HG03066 (cell line): ENCODE measurements at regions not wholly inside any gene's neighbourhood (a gene's known extent, or its start where the extent isn't known, plus 50 kb on each side); places are given as distances from the start of the nearest gene placed in this dataset.

Source experiments
- ATAC-seq: cut with Tn5 transposase; IDR thresholded peaks from one replicate; pipeline ENCODE4 v1.9.1; 2021; ENCODE audit warnings: low read depth; ENCODE audit not compliant: unreplicated experiment

DNA sequence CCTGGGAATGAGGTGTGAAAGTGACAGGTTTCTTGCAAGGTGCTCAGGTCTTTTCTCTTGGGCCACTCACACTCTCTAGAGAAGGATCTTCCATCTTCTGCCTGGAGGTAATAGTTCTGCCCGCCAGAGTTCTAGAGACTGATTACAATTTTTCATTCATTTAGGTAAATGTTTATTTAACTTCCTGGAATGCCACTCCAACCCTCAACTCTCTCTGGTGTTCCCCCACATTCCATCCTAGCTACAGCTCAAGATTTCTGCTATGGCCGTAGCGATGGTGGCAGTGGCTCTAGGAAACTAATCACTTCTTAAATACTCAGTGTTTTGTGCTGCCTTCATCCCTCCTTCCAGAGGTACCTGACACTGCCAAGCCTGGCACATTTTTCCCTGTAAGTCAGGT lies 174.6 kb downstream of the WDR11 start:
- ATAC-seq = no peak

DNA sequence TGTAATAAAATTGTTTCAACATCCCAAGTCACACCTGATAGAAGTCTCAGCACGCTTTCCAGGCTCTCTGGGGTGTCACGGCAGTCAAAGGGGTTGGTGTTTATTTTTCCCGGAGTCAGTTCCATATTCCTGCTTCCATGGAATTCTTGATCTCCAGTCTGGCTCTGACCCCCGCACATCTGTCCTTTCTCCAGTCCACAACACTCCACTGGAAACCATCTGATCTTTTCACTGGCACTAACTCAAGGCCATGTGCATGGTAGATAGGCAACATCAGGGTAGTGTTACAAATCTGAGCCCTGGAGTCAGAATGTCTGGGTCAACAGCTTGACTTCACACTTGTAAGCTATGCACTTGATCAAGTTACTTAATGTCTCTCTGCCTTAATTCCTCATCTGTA lies 176.2 kb downstream of the WDR11 start:
- ATAC-seq = no peak

DNA sequence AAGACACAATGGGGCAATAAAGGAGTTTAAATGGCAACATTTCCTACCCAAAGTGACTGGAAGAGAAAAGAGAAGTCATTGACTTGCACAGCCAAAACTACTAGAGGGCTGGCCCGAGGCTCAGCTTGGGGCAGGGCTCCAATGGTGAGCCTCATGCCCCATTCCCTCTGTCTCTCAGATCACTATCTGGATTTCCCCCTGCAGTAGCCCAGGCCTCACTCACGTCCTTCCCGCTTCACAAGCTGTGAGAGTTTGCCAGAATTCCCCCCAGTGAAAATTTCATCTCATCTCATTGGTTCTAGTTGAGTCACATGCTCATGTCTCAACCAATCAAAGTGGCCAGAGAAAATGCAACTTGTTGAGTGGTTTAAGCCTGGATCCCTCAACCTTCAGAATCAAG lies 181.3 kb downstream of the WDR11 start:
- ATAC-seq = no peak

DNA sequence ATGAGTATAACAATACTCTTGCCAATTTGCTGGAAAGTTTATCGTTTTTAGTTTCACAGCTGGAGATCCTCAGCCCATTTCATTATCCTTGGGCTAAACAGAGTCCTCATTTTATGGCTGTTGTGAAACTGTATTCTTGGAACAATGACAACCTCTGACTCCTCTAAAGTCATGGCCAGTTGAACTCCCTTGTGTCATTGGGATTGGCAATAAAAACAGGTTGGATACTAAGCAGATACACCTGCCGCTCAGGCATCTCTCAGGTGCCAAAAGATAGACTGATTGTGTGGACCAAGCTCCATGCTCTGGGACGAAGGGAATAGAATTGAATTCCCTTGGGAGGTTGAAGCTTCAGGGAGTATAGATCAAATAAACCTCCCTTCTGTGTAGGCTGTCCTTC lies 182.2 kb downstream of the WDR11 start:
- no peak for ATAC-seq

DNA sequence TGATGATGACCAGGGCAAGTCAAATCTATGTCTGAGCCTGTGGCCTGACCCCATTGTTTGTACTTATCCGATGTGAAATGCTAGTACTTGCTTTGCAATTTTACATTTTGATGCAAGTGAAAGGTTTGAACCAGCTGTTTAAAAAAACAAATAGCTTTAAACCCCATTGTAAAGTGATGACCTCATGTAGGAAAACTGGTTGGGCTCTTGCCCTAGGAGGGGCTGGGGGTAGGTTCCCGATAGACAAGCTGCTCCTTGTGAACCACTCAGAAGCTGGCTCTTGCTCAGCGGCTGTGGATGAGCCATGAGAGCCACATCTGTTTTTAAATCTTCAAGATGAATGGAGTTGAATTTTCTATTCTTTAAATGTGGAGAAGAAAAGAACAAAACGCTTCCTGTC lies 185.3 kb downstream of the WDR11 start:
- ATAC-seq = no peak

DNA sequence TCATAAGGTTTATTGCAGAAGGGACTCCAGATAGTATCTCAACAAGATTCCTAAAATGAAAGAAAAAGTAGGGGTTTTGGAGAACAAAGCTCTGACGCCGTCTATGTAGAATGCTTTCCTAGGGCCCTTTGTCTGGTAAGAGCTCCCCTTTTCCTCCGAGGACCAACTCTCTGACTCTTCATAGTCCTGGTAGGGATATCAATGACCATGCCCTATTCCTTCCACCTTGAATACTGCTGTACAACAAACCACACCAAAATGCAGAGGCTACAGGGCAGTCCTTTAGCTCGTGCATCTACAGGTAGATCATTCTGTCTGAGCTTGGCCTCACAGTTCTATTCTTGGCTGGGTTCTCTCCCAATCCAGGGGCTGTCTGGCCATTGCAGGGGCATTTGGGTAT lies 190.3 kb downstream of the WDR11 start:
- ATAC-seq = no peak

DNA sequence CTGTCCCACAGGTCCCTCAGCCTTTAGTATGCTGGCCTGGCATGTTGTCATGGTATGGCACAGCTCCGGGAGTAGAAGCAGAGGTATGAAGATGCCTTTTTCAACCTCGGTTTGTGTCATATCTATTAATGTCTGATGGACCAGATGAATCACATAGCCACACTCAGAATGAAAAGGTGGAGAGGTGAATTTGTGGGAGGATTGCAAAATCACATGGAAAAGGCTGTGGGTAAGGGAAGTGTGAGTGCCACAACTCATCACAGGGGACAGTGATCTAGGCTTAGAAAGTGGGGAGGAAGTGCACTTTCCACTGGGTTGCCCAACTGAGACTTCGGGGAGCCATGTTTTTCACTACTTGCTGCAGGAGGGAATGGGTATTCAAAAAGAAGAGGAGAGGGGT lies 190.7 kb downstream of the WDR11 start:
- no peak for ATAC-seq

DNA sequence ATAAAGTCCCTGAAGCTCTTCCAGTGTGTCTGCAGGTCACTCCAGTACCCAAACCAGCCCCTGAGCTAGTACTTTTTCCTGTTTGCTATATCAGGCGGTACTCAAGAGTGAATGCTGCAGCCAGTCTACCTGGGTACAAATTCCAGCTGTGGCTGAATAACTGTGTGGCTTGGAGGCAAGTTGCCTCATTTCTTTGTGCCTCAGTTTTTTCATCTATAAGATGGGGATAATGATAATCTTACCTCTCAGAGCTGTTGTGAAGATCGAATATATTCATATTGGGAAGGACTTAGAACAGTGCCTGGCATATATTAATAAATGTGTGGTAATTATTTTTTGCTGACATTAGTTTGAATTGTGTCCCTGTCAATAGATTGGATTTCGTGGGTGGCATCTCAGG lies 191.2 kb downstream of the WDR11 start:
- ATAC-seq = no peak

DNA sequence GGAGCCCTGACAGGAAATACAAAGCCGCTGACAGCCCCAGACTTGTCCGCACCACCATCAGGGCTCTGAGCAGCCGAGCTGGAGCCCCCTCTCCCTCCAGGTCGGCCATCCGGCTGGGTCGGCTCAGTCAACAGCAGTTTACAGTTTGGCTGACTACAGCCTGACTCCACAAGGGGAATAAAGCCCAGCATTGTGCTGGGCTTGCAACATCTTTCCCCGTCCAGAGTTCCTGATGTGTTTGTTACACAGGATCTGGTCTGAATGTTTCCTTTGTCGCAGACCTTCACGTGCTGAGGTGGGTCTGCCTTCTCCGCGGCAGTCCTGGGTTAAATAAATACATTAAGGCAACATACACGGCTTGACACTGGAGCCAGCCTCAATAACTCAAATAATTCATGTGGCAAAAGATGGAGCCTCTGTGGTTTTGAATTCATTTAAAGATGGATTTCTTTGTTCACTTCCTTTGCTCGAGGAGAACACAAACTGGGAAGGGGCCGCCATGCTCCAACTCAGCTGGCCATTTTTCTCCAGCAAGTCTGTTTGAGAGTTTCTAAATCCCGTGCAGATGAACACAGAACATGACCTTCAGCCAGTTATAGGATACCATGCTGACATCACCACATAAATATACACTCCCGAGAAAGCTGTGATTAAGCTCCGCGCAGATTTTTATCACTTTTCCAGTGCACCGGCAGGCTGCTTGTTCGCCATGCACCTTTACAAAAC lies 192.1 kb downstream of the WDR11 start:
- no peak for ATAC-seq

DNA sequence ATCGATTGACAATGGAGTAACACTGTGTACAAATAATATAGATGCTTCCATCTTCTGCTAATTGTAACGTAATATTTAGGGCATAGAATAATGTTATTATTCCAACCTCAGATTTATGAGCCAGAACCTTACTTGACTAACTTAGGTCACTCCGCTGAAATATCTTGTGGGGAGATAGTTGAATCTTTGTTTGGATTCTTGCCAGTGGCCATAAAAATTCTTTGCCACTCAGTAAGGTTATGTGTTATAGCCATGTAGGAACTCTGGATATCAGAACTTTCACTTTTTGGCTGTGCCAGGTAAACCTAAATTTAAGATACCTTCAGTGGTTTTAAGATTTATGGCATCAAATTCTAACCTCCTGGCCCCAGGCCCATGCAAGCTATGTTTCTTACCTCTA lies 197.6 kb downstream of the WDR11 start:
- ATAC-seq = no peak

DNA sequence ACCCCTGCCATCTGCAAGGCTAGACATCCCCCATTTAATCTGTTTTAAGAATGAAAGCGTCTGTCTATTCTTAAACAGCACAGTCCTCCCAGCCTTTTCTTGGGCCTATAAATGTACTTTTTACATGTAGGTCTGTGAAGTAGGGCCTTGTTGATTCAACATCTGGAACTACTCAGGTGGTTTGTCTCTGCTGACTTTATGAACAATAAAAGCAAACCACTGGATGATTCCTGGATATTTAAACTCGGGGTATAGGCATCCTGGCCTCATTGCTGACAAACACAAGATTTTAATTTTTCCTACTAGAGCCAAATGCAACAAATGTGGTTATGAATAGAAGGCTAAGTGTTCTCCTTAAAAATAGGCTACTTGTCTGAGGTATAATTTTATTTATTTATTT lies 198.3 kb downstream of the WDR11 start:
- no peak for ATAC-seq

DNA sequence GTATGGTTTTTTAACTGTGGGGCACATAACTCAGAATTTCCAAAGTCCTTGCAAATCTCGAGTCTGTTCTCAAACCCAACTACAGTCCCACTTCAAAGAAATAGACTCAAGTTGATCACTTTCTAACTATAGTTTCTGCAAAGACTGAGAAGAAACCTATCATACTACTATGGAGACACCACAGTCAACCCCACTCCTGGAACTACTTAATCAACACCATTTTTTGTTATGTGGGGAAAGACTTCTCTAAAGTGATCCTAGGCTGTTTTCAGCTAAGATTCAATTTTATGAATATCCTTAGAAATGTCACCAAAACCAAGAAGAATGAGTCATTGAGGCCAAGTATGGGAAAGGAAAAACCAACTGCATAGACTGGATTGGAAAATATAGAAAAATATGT lies 198.8 kb downstream of the WDR11 start:
- ATAC-seq = no peak

DNA sequence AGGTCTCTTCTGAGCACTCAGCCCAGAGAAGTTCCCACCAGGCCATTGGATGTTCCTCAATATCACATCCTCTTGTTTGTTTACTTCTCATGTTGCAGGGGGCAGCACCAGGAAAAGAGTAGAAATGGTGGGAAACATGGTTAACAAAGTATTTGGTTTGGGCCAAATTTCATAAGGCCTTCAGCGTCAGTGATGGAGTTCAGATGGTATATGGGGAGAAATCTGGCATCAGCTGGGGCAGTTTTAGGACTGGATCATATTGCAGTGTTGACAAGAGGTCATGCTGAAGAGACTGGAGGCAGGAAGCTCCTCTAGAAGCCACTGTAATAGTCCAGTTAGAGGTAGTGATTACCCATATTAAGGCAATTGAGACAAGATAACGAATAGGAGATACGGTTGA lies 200.0 kb downstream of the WDR11 start:
- no peak for ATAC-seq

DNA sequence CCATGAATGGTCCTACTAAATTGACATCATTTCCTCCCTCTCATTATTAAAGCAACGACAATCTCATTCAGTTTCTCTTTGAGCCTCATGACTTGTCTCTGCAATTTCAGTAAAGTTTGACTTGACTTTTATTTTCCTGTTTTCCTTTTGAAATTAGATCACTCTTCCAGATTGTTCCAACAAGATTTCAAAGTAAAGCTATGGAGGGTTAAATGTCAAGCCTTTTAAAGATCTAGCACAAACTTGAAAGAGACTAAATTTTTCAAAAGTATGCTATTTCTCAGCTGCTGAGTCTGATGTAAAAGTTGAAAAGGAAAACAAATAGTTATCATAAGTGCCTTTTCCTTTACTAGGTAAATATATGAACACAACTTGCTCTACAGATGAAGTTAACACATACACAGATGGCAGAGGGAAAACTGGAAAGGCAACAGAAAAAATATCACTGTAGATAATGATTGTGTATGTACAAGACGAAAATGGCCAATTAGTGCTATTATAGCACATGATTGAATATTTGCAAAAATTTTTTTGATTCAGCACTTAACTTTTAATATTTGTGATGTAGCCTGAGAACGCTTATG lies 200.6 kb downstream of the WDR11 start:
- ATAC-seq = no peak

DNA sequence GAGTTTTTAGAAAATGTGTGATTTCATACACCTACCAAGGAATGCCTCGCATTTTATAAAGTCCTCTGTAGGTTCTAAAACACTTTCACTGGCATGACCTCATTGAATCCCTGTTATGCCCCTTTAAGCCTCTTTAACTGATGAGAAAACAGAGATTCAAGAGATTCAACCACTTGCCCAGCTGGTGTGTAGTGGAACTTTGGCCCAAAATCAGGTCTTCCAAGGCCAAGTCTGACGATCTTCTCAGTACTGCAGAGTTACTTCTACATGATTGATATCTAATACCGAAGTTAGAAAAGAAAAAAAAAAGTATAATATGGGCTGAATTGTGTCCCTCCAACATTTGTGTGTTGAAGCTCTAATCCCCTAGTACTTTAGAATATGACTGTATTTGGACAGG lies 202.0 kb downstream of the WDR11 start:
- ATAC-seq = no peak

DNA sequence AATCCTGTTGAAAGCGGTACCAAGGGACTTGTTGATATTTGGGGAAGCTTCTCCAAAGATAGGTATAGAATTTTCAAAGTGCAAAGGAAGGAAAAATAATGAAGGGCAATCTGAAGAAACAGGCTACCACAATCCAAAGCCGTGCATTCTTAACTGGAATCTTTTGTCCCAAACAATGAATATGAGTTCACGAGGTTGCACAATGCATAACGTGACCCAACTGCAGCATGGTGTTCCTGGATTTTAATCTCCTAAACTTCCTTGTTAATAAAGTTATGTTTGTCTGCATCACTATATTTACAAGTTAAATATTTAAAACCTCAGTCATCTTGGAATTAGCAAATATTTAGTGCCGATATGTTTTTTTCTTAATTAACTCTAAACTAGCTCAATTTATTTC lies 203.7 kb downstream of the WDR11 start:
- no peak for ATAC-seq

DNA sequence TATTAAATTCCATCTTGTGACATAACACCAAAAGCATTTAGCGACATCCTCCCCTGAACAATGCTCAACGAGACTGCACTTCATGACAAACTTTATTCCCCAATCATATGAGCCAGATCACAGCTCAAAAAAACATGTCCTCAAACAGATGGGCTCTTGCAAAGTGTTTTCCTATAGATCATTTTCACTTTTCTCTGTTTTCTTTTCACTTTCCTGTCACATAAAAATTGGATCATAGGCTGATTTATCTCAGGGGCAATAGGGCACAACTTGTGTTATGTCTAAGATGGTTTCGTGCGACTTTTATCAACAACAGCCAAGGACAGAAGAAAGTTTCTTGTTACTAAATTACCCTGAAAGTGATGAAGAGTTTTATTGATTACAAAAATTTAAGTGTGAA lies 206.1 kb downstream of the WDR11 start:
- ATAC-seq = no peak

DNA sequence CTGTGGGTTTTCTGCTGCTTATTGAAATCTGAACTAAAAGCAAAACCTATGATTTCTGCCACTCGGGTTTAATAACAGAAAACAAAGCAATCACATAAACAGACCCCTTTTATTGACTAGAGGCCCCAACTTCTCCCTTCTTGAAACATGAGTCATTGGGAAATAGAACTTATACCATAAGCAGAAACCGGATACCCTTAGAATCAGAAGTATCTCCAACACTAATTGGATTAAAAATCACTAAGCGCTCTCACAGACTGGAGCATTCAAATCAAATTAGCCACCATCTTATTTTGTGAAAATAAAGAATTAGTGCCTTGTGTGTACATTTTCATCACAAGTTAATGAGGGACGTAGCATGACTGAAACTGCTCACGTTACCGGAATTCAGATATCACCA lies 206.9 kb downstream of the WDR11 start:
- ATAC-seq = no peak

DNA sequence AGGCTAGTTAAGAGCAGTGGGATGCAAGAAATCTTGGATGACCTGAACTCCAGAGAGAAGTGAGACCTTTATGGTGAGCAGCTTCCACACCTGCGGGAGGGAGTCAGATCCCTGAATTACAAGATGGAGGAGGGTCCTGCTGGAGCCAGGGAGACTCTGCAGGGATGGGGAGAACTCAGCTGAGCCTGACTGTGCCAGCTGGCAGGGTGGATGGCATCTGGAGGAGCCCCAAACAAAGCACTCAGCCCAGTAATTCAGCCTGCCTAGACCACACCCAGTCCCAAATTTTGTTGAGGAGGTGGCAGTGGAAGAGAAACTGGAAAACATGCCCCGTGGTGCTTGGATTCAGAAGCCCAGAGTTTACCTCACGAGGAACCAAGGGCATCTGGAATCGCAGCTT lies 208.2 kb downstream of the WDR11 start:
- no peak for ATAC-seq

DNA sequence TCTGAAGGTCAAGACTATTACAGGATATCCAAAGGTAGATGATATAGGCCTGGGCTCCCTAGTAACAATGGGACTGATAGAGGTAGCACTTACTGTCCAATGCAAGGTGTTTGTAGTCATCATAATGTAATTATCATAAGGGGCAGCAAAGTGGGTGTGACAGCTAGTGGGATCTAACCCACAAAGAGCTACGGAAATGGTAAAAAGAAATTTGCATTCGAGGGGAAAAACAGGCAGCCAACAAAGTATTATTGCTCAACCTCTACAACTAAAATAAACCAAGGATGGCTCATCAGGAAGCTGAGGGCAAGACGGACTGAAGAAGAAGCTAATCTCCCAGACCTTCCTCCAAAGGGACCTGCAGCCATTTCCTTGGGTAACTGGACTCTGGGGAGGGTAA lies 211.0 kb downstream of the WDR11 start:
- ATAC-seq = no peak

DNA sequence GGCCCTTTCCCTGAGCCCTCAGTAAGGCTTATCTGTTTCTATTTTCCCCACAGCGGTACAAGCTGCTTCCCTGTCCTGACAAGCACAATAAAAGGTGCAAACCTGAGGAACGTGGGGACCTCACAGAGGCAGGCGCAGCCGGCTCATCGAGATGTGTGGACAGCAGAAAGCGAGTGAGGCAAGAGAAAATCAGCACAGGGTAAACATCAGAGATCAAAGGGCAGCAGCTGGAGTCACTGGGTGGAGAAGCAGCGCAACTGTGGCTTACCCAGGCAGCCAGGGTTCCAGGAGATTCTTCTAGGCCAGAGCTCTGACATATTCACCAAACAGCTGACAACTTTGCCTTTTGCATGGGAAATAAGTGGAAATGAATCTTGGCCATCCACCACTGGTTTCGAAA lies 212.6 kb downstream of the WDR11 start:
- no peak for ATAC-seq

DNA sequence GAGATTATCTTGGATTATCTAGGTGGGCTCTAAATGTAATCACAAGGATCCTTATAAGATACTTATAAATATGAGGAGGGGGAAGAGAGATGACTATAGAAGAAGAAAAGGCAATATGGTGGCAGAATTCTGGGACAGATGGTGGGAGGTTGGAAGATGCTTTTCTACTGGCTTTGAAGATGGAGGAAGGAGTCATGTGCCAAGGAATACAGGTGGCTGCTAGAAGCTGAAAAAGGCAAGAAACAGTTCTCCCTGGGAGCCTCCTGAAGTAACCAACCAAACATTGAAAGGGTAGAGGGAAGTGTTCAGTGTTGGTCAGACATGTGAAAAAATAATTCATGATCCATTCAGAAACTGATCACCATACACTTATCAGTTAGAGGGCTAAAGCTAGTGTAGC lies 213.3 kb downstream of the WDR11 start:
- no peak for ATAC-seq

DNA sequence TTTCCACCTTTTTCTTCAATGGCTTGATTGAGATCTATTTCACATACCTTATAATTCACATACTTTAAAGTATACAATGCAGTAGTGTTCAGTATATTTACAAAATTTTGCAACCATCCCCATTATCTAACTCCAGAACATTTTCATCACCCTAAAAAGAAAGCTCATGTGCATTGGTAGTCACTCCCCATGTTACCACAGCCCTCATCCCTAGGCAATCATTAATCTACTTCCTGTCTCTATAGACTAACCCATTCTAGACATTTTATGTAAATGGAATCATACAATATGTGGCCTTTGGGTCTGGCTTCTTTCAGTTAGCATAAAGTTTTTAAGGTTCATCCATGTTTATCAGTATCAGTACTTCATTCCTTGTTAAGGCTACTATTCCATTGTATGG lies 214.2 kb downstream of the WDR11 start:
- ATAC-seq = no peak
